ENCODE measurements at regions not wholly inside any gene's neighbourhood (a gene's known extent, or its start where the extent isn't known, plus 50 kb on each side); places are given as distances from the start of the nearest gene placed in this dataset.

DNA sequence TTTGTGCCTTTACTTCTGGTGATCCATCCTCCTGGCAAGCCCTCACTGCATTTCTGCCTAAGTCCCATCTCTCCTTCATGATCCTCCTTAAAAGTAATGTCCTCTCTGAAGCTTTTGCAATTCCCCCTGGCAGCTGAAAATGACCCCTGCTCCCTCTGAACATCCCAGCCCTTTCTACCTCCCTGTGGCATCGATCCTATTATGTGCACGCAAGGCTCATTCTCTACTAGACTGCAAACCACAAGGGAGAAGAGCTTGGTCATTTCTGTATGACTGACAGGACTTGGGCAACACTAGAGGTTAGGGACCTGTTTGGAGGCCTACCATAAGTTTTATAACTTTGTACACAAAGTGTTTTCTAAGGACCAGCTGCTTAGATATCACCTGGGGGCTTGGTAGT, 50.8 kb upstream of the RAP2C start:
- Mint-ChIP-seq H3K9me3 (no peaks in the 10 kb centered on the region), H3K4me3 (no peak overlapping the region), H3K27me3 (ENCODE audit: low read depth) (peaks cover 2% of the 10 kb centered on the region; the same call in 1 of the 2 replicates), H3K27ac (no peak overlapping the region), H3K4me1 (peaks cover 2% of the 10 kb centered on the region), H3K36me3 (no peaks in the 10 kb centered on the region)
- POLR2A ChIA-PET, result no interaction called here
- DNase-seq (ENCODE audit: low spot score) (no peak), ATAC-seq (no peak)
- CTCF ChIA-PET, result no interaction called here
- TF ChIP-seq EMX1 (CRISPR knock-in tag; IDR thresholded peaks at IDR 0.05) (no peak), TP53 (CRISPR knock-in tag; IDR thresholded peaks at IDR 0.05) (no peak), ZNF263 (CRISPR knock-in tag; IDR thresholded peaks at IDR 0.05; ENCODE audit: low read depth) (no peak), TEAD1 (CRISPR knock-in tag; IDR thresholded peaks at IDR 0.05) (no peak), MXD4 (CRISPR knock-in tag; IDR thresholded peaks at IDR 0.05; ENCODE audit: borderline replicate concordance) (no peak), MYBL2 (CRISPR knock-in tag; IDR thresholded peaks at IDR 0.05) (no peak), ETV6 (CRISPR knock-in tag; IDR thresholded peaks at IDR 0.05) (no peak), FOXP1 (CRISPR knock-in tag; IDR thresholded peaks at IDR 0.05; ENCODE audit: borderline replicate concordance) (no peak), ZBTB21 (CRISPR knock-in tag; IDR thresholded peaks at IDR 0.05; ENCODE audit: borderline replicate concordance) (no peak), CREM (CRISPR knock-in tag; IDR thresholded peaks at IDR 0.05) (no peak)
- TF ChIP-seq, protein P1, sequence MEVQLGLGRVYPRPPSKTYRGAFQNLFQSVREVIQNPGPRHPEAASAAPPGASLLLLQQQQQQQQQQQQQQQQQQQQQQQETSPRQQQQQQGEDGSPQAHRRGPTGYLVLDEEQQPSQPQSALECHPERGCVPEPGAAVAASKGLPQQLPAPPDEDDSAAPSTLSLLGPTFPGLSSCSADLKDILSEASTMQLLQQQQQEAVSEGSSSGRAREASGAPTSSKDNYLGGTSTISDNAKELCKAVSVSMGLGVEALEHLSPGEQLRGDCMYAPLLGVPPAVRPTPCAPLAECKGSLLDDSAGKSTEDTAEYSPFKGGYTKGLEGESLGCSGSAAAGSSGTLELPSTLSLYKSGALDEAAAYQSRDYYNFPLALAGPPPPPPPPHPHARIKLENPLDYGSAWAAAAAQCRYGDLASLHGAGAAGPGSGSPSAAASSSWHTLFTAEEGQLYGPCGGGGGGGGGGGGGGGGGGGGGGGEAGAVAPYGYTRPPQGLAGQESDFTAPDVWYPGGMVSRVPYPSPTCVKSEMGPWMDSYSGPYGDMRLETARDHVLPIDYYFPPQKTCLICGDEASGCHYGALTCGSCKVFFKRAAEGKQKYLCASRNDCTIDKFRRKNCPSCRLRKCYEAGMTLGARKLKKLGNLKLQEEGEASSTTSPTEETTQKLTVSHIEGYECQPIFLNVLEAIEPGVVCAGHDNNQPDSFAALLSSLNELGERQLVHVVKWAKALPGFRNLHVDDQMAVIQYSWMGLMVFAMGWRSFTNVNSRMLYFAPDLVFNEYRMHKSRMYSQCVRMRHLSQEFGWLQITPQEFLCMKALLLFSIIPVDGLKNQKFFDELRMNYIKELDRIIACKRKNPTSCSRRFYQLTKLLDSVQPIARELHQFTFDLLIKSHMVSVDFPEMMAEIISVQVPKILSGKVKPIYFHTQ (CRISPR knock-in tag; IDR thresholded peaks at IDR 0.05), result no peak
- TF ChIP-seq, protein P2, sequence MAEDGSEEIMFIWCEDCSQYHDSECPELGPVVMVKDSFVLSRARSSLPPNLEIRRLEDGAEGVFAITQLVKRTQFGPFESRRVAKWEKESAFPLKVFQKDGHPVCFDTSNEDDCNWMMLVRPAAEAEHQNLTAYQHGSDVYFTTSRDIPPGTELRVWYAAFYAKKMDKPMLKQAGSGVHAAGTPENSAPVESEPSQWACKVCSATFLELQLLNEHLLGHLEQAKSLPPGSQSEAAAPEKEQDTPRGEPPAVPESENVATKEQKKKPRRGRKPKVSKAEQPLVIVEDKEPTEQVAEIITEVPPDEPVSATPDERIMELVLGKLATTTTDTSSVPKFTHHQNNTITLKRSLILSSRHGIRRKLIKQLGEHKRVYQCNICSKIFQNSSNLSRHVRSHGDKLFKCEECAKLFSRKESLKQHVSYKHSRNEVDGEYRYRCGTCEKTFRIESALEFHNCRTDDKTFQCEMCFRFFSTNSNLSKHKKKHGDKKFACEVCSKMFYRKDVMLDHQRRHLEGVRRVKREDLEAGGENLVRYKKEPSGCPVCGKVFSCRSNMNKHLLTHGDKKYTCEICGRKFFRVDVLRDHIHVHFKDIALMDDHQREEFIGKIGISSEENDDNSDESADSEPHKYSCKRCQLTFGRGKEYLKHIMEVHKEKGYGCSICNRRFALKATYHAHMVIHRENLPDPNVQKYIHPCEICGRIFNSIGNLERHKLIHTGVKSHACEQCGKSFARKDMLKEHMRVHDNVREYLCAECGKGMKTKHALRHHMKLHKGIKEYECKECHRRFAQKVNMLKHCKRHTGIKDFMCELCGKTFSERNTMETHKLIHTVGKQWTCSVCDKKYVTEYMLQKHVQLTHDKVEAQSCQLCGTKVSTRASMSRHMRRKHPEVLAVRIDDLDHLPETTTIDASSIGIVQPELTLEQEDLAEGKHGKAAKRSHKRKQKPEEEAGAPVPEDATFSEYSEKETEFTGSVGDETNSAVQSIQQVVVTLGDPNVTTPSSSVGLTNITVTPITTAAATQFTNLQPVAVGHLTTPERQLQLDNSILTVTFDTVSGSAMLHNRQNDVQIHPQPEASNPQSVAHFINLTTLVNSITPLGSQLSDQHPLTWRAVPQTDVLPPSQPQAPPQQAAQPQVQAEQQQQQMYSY (CRISPR knock-in tag; IDR thresholded peaks at IDR 0.05), result no peak
- TF ChIP-seq, protein P3, sequence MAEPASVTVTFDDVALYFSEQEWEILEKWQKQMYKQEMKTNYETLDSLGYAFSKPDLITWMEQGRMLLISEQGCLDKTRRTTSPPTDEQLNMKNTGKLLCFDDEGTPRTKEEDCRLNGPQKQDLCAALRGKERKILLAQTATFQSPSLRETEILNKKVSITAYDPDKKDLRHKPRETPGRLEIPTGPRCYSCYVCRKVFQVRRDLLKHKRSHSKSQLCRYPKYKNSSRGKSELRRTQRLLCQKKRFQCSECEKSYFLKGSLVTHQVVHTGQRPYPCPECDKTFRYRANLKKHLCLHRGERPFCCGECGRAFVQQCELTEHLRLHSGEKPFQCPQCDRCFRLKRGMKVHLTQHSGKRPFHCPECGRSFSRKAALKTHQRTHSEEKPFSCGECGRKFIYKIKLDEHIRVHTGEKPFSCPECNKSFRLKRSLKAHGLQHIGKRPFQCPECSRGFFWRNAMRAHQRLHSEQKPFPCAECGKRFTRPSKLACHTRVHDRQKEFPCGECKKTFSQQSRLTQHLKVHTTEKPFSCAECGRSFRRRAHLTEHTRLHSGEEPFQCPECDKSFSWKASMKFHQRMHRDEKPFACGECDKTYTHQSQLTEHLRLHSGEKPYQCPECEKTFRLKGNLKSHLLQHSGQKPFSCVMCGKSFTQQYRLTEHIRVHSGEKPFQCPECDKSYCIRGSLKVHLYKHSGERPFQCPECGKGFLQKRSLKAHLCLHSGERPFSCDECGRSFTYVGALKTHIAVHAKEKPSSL (CRISPR knock-in tag; conservative IDR thresholded peaks at IDR 0.05), result no peak
- TF ChIP-seq, protein P4, sequence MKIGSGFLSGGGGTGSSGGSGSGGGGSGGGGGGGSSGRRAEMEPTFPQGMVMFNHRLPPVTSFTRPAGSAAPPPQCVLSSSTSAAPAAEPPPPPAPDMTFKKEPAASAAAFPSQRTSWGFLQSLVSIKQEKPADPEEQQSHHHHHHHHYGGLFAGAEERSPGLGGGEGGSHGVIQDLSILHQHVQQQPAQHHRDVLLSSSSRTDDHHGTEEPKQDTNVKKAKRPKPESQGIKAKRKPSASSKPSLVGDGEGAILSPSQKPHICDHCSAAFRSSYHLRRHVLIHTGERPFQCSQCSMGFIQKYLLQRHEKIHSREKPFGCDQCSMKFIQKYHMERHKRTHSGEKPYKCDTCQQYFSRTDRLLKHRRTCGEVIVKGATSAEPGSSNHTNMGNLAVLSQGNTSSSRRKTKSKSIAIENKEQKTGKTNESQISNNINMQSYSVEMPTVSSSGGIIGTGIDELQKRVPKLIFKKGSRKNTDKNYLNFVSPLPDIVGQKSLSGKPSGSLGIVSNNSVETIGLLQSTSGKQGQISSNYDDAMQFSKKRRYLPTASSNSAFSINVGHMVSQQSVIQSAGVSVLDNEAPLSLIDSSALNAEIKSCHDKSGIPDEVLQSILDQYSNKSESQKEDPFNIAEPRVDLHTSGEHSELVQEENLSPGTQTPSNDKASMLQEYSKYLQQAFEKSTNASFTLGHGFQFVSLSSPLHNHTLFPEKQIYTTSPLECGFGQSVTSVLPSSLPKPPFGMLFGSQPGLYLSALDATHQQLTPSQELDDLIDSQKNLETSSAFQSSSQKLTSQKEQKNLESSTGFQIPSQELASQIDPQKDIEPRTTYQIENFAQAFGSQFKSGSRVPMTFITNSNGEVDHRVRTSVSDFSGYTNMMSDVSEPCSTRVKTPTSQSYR (CRISPR knock-in tag; IDR thresholded peaks at IDR 0.05), result no peak
- TF ChIP-seq, protein P5, sequence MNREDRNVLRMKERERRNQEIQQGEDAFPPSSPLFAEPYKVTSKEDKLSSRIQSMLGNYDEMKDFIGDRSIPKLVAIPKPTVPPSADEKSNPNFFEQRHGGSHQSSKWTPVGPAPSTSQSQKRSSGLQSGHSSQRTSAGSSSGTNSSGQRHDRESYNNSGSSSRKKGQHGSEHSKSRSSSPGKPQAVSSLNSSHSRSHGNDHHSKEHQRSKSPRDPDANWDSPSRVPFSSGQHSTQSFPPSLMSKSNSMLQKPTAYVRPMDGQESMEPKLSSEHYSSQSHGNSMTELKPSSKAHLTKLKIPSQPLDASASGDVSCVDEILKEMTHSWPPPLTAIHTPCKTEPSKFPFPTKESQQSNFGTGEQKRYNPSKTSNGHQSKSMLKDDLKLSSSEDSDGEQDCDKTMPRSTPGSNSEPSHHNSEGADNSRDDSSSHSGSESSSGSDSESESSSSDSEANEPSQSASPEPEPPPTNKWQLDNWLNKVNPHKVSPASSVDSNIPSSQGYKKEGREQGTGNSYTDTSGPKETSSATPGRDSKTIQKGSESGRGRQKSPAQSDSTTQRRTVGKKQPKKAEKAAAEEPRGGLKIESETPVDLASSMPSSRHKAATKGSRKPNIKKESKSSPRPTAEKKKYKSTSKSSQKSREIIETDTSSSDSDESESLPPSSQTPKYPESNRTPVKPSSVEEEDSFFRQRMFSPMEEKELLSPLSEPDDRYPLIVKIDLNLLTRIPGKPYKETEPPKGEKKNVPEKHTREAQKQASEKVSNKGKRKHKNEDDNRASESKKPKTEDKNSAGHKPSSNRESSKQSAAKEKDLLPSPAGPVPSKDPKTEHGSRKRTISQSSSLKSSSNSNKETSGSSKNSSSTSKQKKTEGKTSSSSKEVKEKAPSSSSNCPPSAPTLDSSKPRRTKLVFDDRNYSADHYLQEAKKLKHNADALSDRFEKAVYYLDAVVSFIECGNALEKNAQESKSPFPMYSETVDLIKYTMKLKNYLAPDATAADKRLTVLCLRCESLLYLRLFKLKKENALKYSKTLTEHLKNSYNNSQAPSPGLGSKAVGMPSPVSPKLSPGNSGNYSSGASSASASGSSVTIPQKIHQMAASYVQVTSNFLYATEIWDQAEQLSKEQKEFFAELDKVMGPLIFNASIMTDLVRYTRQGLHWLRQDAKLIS (CRISPR knock-in tag; IDR thresholded peaks at IDR 0.05; ENCODE audit: borderline replicate concordance), result no peak

Data from WTC11 (cell line).